CD14-positive monocyte (primary cell): ENCODE measurements at regions not wholly inside any gene's neighbourhood (a gene's known extent, or its start where the extent isn't known, plus 50 kb on each side); places are given as distances from the start of the nearest gene placed in this dataset.

Experiments
- DNase-seq, 3 donors: peaks; one replicate each; pipeline ENCODE4 v3.0.0-alpha.2; 2011 to 2022
- H2AFZ ChIP-seq: 2 replicates; pipeline ENCODE4 v1.6.0; 2012; ENCODE audit warnings: mild to moderate bottlenecking, low read depth, low read length, inconsistent platforms; ENCODE audit not compliant: insufficient read depth, poor library complexity, severe bottlenecking
- H3K27ac ChIP-seq, 2 donors: 1 replicate in 1 of 2; 2 replicates in 1 of 2; pipeline ENCODE4 v1.5.1; 2012 to 2013; ENCODE audit warnings: low read length in 2 of 2, control low read depth in 1 of 2, inconsistent platforms in 1 of 2, low read depth in 1 of 2, mild to moderate bottlenecking in 1 of 2
- H3K27me3 ChIP-seq, 2 donors: one replicate each; pipeline versions ENCODE4 v1.6.0 to v1.6.1; 2011 to 2013; ENCODE audit warnings: low read length in 2 of 2; ENCODE audit not compliant: control insufficient read depth in 2 of 2, insufficient read depth in 2 of 2
- H3K36me3 ChIP-seq, 2 donors: replicated peaks in 1 of 2; 1 replicate in 1 of 2; 2 replicates in 1 of 2; pipeline versions ENCODE4 v1.5.1 to v1.6.1; 2012 to 2013; ENCODE audit warnings: low read length in 2 of 2, control low read depth in 1 of 2, inconsistent platforms in 1 of 2, mild to moderate bottlenecking in 1 of 2; ENCODE audit not compliant: insufficient read depth in 2 of 2, control insufficient read depth in 1 of 2
- H3K4me1 ChIP-seq, 2 donors: 1 replicate in 1 of 2; 2 replicates in 1 of 2; pipeline versions ENCODE4 v1.5.1 to v1.6.1; 2012 to 2013; ENCODE audit warnings: low read length in 2 of 2, control low read depth in 1 of 2, inconsistent platforms in 1 of 2, mild to moderate bottlenecking in 1 of 2, moderate library complexity in 1 of 2; ENCODE audit not compliant: insufficient read depth in 2 of 2, control insufficient read depth in 1 of 2
- H3K4me2 ChIP-seq: replicated peaks from 2 replicates; pipeline ENCODE3; 2012; ENCODE audit warnings: low read length, moderate library complexity, mild to moderate bottlenecking; ENCODE audit not compliant: poor library complexity, severe bottlenecking; ENCODE audit errors: extremely low read depth
- H3K4me3 ChIP-seq, 3 experiments: fragments of 200-600 bp in 1 of 3; sonication (generic) in 1 of 3; replicated peaks in 1 of 3; 1 replicate in 2 of 3; 2 replicates in 1 of 3; pipeline ENCODE4 v1.5.1; 2011 to 2013; ENCODE audit warnings: low read length in 3 of 3, mild to moderate bottlenecking in 3 of 3, control low read depth in 2 of 3, low read depth in 2 of 3, inconsistent platforms in 1 of 3, moderate library complexity in 1 of 3
- H3K79me2 ChIP-seq: 2 replicates; pipeline ENCODE4 v1.6.0; 2012; ENCODE audit warnings: mild to moderate bottlenecking, control low read depth, inconsistent platforms, low read length, moderate library complexity; ENCODE audit not compliant: insufficient read depth
- H3K9ac ChIP-seq: 2 replicates; pipeline ENCODE4 v1.6.0; 2017; ENCODE audit warnings: low read length, mild to moderate bottlenecking; ENCODE audit not compliant: insufficient read depth, poor library complexity, severe bottlenecking
- H3K9me3 ChIP-seq, 2 donors: replicated peaks in 1 of 2; 1 replicate in 1 of 2; 2 replicates in 1 of 2; pipeline versions ENCODE4 v1.5.1 to v1.6.1; 2012 to 2013; ENCODE audit warnings: low read length in 2 of 2, control low read depth in 1 of 2; ENCODE audit not compliant: control insufficient read depth in 1 of 2, insufficient read depth in 1 of 2
- H4K20me1 ChIP-seq: 2 replicates; pipeline ENCODE4 v1.6.0; 2012; ENCODE audit warnings: mild to moderate bottlenecking, low read length, control low read depth, moderate library complexity; ENCODE audit not compliant: insufficient read depth
- H3K27ac Mint-ChIP-seq, 7 donors: one replicate each; pipeline ENCODE4 v1.8.0; 2020; ENCODE audit warnings: mild to moderate bottlenecking in 7 of 7, mixed read lengths in 7 of 7, moderate library complexity in 6 of 7, inconsistent platforms in 2 of 7
- H3K27me3 Mint-ChIP-seq, 3 donors: one replicate each; pipeline ENCODE4 v1.8.0; 2021 to 2022; ENCODE audit warnings: low read depth in 3 of 3, mild to moderate bottlenecking in 3 of 3, mixed read lengths in 3 of 3, moderate library complexity in 3 of 3, inconsistent platforms in 1 of 3
- H3K36me3 Mint-ChIP-seq, 2 donors: one replicate each; pipeline ENCODE4 v1.8.0; 2020; ENCODE audit warnings: mixed read lengths in 2 of 2, inconsistent platforms in 1 of 2, mild to moderate bottlenecking in 1 of 2
- H3K4me1 Mint-ChIP-seq: one replicate; pipeline ENCODE4 v1.8.0; 2020; ENCODE audit warnings: mild to moderate bottlenecking, mixed read lengths
- H3K4me3 Mint-ChIP-seq, 2 donors: one replicate each; pipeline ENCODE4 v1.8.0; 2020; ENCODE audit warnings: mild to moderate bottlenecking in 2 of 2, mixed read lengths in 2 of 2, moderate library complexity in 1 of 2
- H3K9me3 Mint-ChIP-seq, 7 donors: one replicate each; pipeline ENCODE4 v1.8.0; 2020 to 2022; ENCODE audit warnings: mixed read lengths in 7 of 7, mild to moderate bottlenecking in 6 of 7, moderate library complexity in 6 of 7, inconsistent platforms in 2 of 7
- CTCF ChIP-seq: fragments of 200-600 bp; IDR thresholded peaks from one replicate; pipeline ENCODE4 v1.8.0; 2022; ENCODE audit warnings: antibody characterized with exemption, mild to moderate bottlenecking
- WGBS: methylation state at CpG from one replicate; pipeline ENCODE4 v1.1.5; 2013; ENCODE audit warnings: missing lambda C conversion rate; ENCODE audit not compliant: insufficient coverage; 5-methylcytosine and 5-hydroxymethylcytosine counted together
- intact Hi-C, 2 donors: fragments of 100-400 bp; cut with micrococcal nuclease; formaldehyde crosslinking; loops; one replicate each; pipeline versions ENCODE4 v1.15.0 to v1.15.1; 2023

- Mint-ChIP-seq H3K36me3 (no peaks in the 10 kb centered on the region), H3K4me3 (no peak overlapping the region), H3K9me3 (peaks cover 5 to 21% (median 15%) of the 10 kb centered on the region in 7 donors), H3K27ac (no peak overlapping the region), H3K27me3 (peaks cover 0 to 7% (median 0%) of the 10 kb centered on the region in 3 donors), H3K4me1 (no peaks in the 10 kb centered on the region)
- H3K36me3 ChIP-seq: no peaks in the 10 kb centered on the region
- H3K4me1 ChIP-seq: no peaks in the 10 kb centered on the region
- no peaks in the 10 kb centered on the region for H3K79me2 ChIP-seq
- no peaks in the 10 kb centered on the region for H4K20me1 ChIP-seq
- H3K4me3 ChIP-seq: no peak overlapping the region
- DNase-seq: no peak
- no peak overlapping the region for H3K27ac ChIP-seq
- 20% methylated on average over 1 of the region's 7 CpGs for WGBS
- H3K9ac ChIP-seq: no peak overlapping the region
- intact Hi-C loops: no loop called here
- H3K27me3 ChIP-seq: no peaks in the 10 kb centered on the region
- H3K9me3 ChIP-seq: peaks cover 0 to 19% of the 10 kb centered on the region in 2 donors
- H3K4me2 ChIP-seq: no peak overlapping the region
- H2AFZ ChIP-seq: no peak overlapping the region
- no peak for TF ChIP-seq CTCF
Measured at GRCh38 chr17:27079660-27080059, 214.3 kb upstream of the WSB1 start.

- Histone ChIP-seq H3K9me3 (peaks cover 0 to 19% of the 10 kb centered on the region in 2 donors), H3K4me3 (no peak overlapping the region), H3K36me3 (no peaks in the 10 kb centered on the region), H3K9ac (no peak overlapping the region), H2AFZ (no peak overlapping the region), H3K27me3 (no peaks in the 10 kb centered on the region), H3K4me2 (no peak overlapping the region), H3K4me1 (no peaks in the 10 kb centered on the region), H3K27ac (no peak overlapping the region), H4K20me1 (no peaks in the 10 kb centered on the region), H3K79me2 (no peaks in the 10 kb centered on the region)
- no peak for DNase-seq
- Mint-ChIP-seq H3K4me1 (no peaks in the 10 kb centered on the region), H3K4me3 (no peak overlapping the region), H3K27ac (no peak overlapping the region), H3K27me3 (peaks cover 0 to 8% (median 0%) of the 10 kb centered on the region in 3 donors), H3K36me3 (no peaks in the 10 kb centered on the region), H3K9me3 (peaks cover 5 to 19% (median 9%) of the 10 kb centered on the region in 7 donors)
- WGBS: 76% methylated on average over 2 of the region's 4 CpGs
- intact Hi-C loops: no loop called here
- no peak for TF ChIP-seq CTCF
Measured at GRCh38 chr17:27081002-27081638, 212.8 kb upstream of the WSB1 start.
